SHP77 (cell line): ENCODE measurements at regions not wholly inside any gene's neighbourhood (a gene's known extent, or its start where the extent isn't known, plus 50 kb on each side); places are given as distances from the start of the nearest gene placed in this dataset.

Experiments used
- DNase-seq, 2 experiments: peaks; one replicate each; lab custom pipeline; 2025; lab: John Stamatoyannopoulos, UW

GRCh38 chr2:788227-789032 is 111.2 kb upstream of the TMEM18 start:
- no peak for DNase-seq

DNA sequence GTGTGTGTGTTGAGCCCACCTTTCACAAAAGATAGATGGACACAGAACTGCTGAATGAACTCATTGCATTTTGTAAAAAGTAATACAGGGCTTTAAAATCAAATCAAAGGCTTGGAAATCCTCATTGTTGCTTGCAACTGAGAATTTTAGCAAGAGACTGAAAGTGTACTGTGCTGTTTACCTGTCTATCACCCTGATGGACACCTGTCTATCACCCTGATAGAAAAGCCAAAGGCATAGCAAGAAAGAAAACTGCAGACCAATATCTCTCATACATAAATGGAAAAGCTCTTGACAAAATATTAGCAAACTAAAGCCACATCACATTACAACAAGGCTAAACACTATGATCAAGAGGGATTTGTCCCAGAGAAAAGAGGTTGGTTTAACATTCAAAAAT is 107.5 kb upstream of the TMEM18 start:
- no peak for DNase-seq

DNA sequence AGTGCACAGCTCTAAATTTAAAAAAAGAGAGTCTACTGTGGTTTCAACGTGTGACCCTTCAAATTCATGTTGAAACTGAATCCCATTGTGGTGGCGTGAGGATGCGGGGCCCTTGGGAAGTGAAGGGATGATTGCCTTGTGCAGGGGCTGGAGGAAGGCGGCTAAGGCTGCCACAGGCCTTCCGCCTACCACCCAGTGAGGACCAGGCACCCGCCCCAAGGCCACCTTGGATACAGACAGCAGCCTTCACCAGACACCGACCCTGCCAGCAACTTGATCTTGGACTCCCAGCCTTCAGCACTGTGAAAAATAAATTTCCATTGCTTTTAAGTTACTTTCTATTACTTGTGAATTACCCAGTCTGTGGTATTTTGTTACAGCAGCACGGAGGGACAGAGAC is 103.4 kb upstream of the TMEM18 start:
- no peak for DNase-seq

DNA sequence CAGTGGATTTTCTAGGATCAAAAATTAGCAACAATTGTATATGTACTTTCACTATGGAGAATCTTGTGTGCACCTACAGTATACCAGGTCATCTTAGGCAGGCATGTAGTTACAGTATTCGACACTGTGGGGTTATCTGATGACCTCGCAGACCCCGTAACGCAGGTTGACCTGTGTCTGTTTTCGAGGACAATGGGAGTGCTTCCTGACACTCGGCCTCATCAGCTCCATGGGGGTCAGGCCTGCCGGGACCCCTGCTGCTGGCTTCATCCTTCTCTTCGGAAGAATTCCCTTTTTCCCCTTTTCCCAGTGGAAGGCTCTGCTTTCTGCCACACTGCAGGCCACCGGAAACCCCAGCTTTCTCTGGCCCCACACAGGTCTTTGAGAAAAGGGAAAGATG is 102.8 kb upstream of the TMEM18 start:
- DNase-seq: no peak

DNA sequence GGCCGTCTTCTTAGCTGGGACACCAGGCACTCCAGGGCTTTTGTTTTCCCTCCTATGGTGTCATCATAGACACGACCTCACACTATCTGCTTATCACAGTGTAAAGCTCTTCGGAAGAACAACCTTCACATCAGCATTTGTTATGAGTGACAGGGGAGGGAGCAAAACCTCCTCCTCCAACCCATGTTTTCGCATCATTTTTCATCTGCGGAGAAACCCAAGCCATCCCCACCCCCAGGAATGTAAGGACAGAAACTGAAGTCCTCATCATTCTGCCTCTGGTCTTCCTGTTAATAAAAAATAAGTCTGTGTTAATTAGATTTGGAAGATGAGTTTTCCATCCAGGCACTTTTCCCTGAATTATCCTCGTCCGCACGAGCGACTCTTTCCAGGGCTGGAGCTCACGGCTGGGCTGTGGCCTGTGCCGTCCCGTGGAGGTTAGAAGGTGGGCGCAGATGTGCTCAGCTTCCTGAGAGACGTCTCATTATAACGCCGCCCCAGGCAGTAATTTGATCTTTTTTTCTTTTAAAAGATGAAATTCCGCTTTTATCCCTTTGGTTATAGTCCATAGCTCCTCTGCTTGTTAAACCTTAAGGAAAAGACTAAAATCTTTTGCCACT is 101.6 kb upstream of the TMEM18 start:
- no peak for DNase-seq

- no peak for DNase-seq
These were observed 100.3 kb upstream of the TMEM18 start for GRCh38 chr2:777546-777945.

DNA sequence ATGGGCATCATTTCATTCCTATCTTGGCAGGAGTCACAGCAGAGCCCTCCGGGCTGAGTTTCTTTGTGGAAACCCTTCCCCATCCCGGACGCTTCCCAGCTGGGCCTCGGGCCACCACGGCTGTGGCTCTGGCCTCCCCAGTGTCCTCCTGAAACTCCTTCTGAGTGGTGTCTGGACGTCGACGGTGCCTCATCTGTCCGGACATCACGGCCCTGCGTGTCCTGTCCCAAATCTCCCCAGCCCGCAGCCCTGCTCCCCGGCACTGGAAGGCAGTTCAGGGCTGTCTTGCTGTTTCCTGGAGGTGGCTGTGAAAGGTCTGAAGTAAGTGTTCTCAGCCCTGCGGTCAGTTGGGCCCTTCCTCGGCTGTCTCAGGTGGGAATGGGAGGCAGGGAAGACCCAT is 99.8 kb upstream of the TMEM18 start:
- DNase-seq: no peak

DNA sequence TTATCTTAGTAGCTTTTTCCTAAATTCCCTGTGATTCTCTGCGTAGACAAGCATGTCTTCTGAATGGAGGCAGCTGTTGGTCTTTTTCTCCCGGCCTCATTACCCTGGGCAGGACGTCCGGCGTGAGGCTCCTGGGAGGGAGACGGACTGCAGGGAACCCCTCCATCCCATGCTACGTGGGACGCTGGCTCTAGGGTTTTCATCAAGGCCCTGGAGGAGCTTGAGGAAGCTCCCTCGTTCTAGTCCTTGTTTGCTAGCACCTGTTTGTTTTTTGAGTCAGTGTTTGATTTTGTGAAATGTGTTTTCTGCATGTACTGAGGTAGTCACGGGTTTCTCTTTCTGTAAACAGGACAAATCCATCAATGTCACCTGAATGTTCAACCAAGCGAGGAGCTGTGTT is 99.3 kb upstream of the TMEM18 start:
- DNase-seq: no peak

GRCh38 chr2:776038-776437 is 98.8 kb upstream of the TMEM18 start:
- no peak for DNase-seq

DNA sequence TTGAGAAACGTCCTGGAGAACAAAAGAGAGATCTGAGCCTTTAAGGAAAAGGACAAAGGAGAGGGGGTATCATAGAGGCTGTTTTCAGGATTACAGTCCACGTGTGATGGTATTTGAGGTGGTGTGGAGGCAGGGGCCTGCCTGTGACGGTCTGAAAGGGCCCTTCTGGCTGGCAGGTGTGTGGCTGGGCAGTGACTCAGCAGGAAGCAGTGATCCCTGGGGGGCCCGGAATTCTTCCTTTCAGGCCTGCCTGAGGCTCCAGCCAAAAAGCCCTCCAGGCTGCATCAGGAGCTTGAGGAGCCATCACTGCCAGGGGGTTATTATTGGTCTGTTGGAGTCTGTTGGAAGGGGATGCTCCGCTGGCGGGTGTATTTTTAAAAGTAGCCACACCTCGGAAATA is 97.2 kb upstream of the TMEM18 start:
- peak in 1 of 2 experiments; percentile 33 for DNase-seq

DNA sequence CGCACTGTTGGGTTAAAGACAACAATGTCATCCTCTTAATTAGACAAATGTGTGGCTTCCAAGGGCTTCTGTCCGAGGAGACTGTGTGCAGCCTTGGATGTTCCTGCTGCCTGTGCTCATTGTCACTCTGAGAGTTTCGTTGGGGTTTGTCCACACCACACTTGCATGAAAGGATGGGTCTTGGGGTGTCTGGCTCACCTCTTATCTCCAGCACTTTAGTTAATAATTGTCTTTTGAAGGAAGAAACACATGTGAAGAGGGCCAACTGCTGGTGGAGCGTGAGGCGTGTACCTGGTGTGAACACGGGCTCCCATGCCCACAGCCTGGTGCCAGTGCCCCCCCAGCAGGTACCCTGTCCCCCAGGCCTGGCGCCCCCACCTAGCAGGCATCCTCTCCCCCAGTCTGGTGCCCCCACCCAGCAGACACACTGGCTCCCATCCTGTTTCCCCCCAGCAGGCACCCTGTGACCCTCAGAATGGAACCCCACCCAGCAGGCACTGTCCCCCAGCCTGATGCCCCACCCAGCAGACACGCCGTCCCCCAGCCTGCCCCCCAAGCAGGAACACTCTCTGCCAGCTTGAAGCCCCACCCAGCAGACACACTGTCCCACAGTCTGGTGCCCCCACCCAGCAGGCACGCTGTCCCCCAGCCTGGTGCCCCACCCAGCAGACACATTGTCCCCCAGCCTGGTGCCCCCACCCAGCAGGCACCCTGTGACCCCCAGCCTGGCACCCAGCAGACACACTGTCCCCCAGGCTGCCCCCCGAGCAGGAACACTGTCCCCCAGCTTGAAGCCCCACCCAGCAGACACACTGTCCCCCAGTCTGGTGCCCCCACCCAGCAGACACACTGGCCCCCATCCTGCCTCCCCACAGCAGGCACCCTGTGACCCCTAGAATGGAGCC is 96.3 kb upstream of the TMEM18 start:
- DNase-seq: no peak

- DNase-seq: no peak
These were observed 94.3 kb upstream of the TMEM18 start for GRCh38 chr2:771538-771937.

DNA sequence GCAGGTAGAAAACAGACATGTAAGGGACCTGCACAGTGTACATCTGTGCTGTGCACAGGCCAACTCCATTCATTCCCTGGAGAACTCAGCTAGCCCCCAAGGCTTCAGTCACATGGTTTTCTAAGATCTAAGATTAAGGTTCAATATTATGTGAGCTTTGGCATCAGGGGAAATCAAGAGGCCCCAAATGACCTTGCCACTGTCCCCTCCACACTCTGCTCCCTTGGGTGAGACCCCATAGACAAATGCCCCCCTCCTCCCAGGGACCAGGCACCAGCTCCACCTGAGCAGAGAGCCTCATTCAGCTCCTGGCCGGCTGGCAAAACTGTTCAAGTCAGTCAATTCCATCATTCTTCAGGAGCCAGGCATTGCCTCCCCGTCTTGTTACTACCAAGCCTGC is 93.6 kb upstream of the TMEM18 start:
- no peak for DNase-seq

- no peak for DNase-seq
These were observed 92.6 kb upstream of the TMEM18 start for GRCh38 chr2:769771-770170.

DNA sequence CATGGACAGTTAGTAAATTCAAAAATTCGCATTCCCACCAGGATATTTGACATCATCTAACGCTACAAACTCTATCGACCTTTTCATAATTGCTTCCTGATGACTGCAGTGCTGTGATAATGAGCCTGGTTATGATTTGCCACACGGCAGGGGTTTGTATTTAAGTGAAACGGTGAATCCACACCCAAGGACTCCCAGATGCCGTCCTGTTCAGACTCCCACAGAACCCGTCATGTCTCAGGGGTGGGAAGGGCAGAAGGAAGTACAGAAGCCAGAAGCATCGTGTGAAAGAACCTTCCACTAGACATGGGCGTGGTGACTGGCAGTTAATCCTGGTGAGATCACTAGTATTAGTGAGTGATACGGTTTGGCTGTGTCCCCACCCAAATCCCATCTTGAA is 91.2 kb upstream of the TMEM18 start:
- DNase-seq: no peak

GRCh38 chr2:767944-768343 is 90.7 kb upstream of the TMEM18 start:
- DNase-seq: no peak

- no peak for DNase-seq
These were observed 90.2 kb upstream of the TMEM18 start for GRCh38 chr2:767440-767839.

DNA sequence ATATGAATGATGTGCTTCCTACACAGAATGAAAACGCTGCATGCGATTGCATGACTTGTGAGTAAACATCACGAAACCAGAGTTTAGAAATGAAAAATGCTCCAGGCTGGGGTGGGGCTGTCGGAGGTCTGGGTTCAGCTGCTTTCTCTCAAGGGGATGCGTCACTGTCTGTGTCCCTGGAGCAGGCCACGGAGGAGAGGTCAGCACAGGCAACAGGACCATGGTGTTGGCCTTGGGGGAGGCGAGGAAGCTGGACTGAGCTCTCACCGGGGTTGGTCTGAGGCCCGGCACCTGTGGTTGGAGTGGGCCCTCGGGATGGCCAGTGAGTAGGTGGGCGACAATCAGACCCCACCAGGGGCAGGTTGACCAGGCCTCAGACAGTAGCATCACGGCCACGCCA is 89.0 kb upstream of the TMEM18 start:
- no peak for DNase-seq

GRCh38 chr2:765369-765768 is 88.2 kb upstream of the TMEM18 start:
- no peak for DNase-seq

GRCh38 chr2:763766-764525 is 86.7 kb upstream of the TMEM18 start:
- no peak for DNase-seq

DNA sequence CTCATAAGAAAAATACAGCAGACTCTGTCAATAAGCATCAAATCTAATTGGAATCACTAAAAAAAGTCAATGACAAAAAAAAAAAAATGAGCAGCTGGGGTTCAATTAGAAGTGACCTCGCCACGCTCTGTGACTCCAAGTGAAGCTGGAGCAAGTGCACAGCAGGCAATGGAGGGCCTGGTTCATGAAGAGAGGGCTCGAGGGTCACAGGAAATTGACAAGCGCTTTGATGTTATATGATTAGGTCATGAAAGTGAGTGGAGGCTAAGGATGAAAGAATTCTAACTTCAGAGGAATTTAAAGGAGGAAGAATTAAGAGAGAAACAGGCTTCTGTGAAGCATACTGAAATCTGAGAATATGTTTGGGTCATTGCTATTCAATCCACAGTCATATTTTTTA is 85.4 kb upstream of the TMEM18 start:
- no peak for DNase-seq

GRCh38 chr2:761384-761783 is 84.2 kb upstream of the TMEM18 start:
- DNase-seq: no peak
